ENCODE measurements at regions not wholly inside any gene's neighbourhood (a gene's known extent, or its start where the extent isn't known, plus 50 kb on each side); places are given as distances from the start of the nearest gene placed in this dataset.

DNA sequence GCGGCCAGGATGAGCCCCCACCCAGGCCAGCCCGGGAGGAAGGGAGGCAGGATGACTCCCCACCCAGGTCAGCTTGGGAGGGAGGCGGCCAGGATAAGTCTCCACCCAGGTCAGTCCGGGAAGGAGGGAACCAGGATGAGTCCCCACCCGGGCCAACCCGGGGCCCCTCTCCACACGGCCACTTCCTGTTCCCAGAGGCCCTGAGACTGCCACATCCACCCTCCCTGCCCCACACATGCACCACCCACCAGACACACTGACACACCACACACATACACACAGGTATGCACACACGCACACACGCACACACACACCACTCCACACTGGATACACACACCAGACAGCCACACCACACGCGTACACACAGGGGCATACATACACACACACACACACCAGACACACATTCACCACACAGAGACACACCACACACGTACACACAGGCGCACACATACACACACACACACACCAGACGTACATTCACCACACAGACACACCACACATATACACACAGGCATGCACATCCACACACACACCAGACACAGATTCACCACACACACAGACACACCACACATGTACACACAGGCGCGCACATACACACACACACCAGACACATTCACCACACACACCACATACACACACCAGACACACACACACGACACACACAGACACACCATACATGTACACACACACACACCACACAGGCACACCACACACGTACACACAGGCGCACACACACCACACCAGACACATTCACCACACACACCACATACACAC is 84.9 kb upstream of the PRR5 start:
- ATAC-seq (replicated peaks; ENCODE audit: extremely low read depth, poor library complexity, severe bottlenecking) (no peak), DNase-seq (ENCODE audit: low spot score in 2 of 2) (no peak)
- Mint-ChIP-seq H3K27ac (ENCODE audit: low read depth) (no peak overlapping the region), H3K4me3 (no peak overlapping the region), H3K4me1 (peaks cover 6% of the 10 kb centered on the region), H3K27me3 (no peaks in the 10 kb centered on the region), H3K36me3 (ENCODE audit: insufficient read depth) (peaks cover 3% of the 10 kb centered on the region), H3K9me3 (no peaks in the 10 kb centered on the region)

DNA sequence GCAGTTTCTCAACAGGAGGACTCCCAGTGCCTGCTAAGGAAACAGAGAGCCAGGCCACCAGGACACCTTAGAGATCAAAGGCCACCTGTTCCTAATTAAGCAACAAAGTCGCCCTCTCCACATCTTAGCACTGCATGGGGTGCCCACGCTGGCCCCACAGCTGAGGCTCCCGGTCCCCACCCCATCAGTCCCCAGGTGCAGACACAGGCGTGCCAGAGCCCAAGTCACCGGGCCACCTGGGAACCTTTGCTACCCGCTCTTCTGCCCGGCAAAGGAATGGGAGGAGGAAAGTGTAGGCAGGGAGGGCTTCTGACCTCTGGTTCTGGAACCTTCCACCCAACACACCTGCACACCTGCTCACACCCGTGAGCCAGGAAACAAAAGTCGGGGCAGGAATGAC is 85.5 kb upstream of the PRR5 start:
- H3K27me3 Mint-ChIP-seq = no peaks in the 10 kb centered on the region
- no peak overlapping the region for H3K27ac Mint-ChIP-seq (ENCODE audit: low read depth)
- no peaks in the 10 kb centered on the region for H3K9me3 Mint-ChIP-seq
- H3K36me3 Mint-ChIP-seq (ENCODE audit: insufficient read depth) = peaks cover 3% of the 10 kb centered on the region
- no peak overlapping the region for H3K4me3 Mint-ChIP-seq
- no peak for DNase-seq (ENCODE audit: low spot score in 2 of 2)
- H3K4me1 Mint-ChIP-seq = peaks cover 6% of the 10 kb centered on the region
- no peak for ATAC-seq (replicated peaks; ENCODE audit: extremely low read depth, poor library complexity, severe bottlenecking)

DNA sequence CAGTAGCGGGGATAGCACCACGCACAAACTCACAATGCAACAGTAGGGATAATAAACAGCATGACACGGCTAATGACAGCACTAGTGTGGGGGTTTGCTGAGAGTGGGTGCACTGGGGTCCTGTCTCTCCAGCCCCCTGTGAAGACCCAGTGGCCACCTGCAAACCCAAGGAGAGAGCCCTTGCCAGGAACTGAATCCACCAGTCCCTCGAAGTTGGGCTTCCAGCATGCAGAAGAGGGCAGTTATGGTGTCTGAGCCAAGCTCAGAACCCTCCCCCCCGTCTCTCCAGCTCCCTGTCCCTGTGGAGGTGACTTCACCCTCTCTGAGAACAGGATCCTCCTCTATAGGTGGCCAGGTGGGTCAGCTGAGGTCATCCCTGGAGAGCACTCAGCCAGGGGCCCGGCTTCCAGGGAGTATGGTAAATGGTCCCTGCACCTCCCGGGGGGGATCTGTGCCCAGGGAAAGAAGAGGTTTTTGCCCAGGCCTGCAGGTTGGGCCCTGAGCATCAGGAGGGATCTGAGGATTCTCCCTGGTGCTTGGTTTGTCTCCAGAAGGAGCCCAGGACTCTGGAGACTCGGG is 86.3 kb upstream of the PRR5 start:
- H3K4me3 Mint-ChIP-seq = no peak overlapping the region
- peaks cover 5% of the 10 kb centered on the region for H3K4me1 Mint-ChIP-seq
- no peak for ATAC-seq (replicated peaks; ENCODE audit: extremely low read depth, poor library complexity, severe bottlenecking)
- peaks cover 3% of the 10 kb centered on the region for H3K36me3 Mint-ChIP-seq (ENCODE audit: insufficient read depth)
- H3K9me3 Mint-ChIP-seq = no peaks in the 10 kb centered on the region
- no peaks in the 10 kb centered on the region for H3K27me3 Mint-ChIP-seq
- no peak for DNase-seq (ENCODE audit: low spot score in 2 of 2)
- H3K27ac Mint-ChIP-seq (ENCODE audit: low read depth) = no peak overlapping the region

- Mint-ChIP-seq H3K27me3 (no peaks in the 10 kb centered on the region), H3K9me3 (no peaks in the 10 kb centered on the region), H3K27ac (ENCODE audit: low read depth) (no peak overlapping the region), H3K36me3 (ENCODE audit: insufficient read depth) (peaks cover 3% of the 10 kb centered on the region), H3K4me3 (no peak overlapping the region), H3K4me1 (no peaks in the 10 kb centered on the region)
- ATAC-seq (replicated peaks; ENCODE audit: extremely low read depth, poor library complexity, severe bottlenecking) = no peak
- no peak for DNase-seq (ENCODE audit: low spot score in 2 of 2)
Observed at GRCh38 chr22:44615146-44615545, 86.9 kb upstream of the PRR5 start.

GRCh38 chr22:44613196-44613595 is 88.8 kb upstream of the PRR5 start:
- no peak overlapping the region for H3K27ac Mint-ChIP-seq (ENCODE audit: low read depth)
- no peak overlapping the region for H3K4me3 Mint-ChIP-seq
- peaks cover 3% of the 10 kb centered on the region for H3K36me3 Mint-ChIP-seq (ENCODE audit: insufficient read depth)
- no peaks in the 10 kb centered on the region for H3K4me1 Mint-ChIP-seq
- DNase-seq (ENCODE audit: low spot score in 2 of 2) = no peak
- H3K27me3 Mint-ChIP-seq = no peaks in the 10 kb centered on the region
- no peak for ATAC-seq (replicated peaks; ENCODE audit: extremely low read depth, poor library complexity, severe bottlenecking)
- no peaks in the 10 kb centered on the region for H3K9me3 Mint-ChIP-seq

- peaks cover 4% of the 10 kb centered on the region for H3K27me3 Mint-ChIP-seq
- no peak overlapping the region for H3K4me3 Mint-ChIP-seq
- H3K4me1 Mint-ChIP-seq = no peaks in the 10 kb centered on the region
- H3K36me3 Mint-ChIP-seq (ENCODE audit: insufficient read depth) = peaks cover 3% of the 10 kb centered on the region
- DNase-seq (ENCODE audit: low spot score in 2 of 2) (no peak), ATAC-seq (replicated peaks; ENCODE audit: extremely low read depth, poor library complexity, severe bottlenecking) (no peak)
- no peak overlapping the region for H3K27ac Mint-ChIP-seq (ENCODE audit: low read depth)
- no peaks in the 10 kb centered on the region for H3K9me3 Mint-ChIP-seq
Observed at GRCh38 chr22:44611880-44612496, 90.0 kb upstream of the PRR5 start.

GRCh38 chr22:44610071-44610470 is 91.9 kb upstream of the PRR5 start:
- Mint-ChIP-seq H3K27me3 (peaks cover 20% of the 10 kb centered on the region), H3K9me3 (no peaks in the 10 kb centered on the region), H3K27ac (ENCODE audit: low read depth) (no peak overlapping the region), H3K4me1 (no peaks in the 10 kb centered on the region), H3K4me3 (no peak overlapping the region), H3K36me3 (ENCODE audit: insufficient read depth) (no peaks in the 10 kb centered on the region)
- DNase-seq (ENCODE audit: low spot score in 2 of 2) (no peak), ATAC-seq (replicated peaks; ENCODE audit: extremely low read depth, poor library complexity, severe bottlenecking) (no peak)

DNA sequence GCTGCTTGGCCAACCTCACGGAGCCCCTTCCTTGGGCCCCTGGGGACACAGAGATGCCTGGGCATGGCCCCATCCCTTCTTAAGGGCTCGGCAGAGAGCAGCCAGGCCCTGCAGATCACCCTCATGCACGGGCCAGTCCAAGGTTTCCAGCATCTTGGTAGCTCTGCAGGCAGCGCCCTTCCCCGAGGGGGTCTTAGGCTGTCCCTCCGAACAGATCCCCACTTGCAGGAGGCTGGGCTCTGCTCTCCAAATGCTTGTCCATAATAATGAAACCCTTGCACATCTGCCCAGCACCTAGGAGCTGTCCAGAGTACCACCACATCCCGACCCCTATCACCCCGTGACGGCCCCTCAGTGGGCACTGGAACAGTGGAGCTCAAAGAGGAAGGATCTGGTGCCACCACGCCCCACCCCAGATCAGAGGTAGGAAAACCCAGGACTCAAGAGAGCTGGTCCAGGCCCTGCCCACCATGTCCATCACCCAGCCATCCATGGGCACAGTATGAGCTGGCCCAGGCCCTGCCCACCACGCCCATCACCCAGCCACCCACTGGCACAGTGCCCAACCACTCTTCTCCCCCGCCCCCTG is 92.5 kb upstream of the PRR5 start:
- H3K27ac Mint-ChIP-seq (ENCODE audit: low read depth) = no peak overlapping the region
- H3K9me3 Mint-ChIP-seq = no peaks in the 10 kb centered on the region
- H3K36me3 Mint-ChIP-seq (ENCODE audit: insufficient read depth) = peaks cover 2% of the 10 kb centered on the region
- H3K27me3 Mint-ChIP-seq = peaks cover 20% of the 10 kb centered on the region
- ATAC-seq (replicated peaks; ENCODE audit: extremely low read depth, poor library complexity, severe bottlenecking) (no peak), DNase-seq (ENCODE audit: low spot score in 2 of 2) (no peak)
- H3K4me3 Mint-ChIP-seq = no peak overlapping the region
- H3K4me1 Mint-ChIP-seq = no peaks in the 10 kb centered on the region

GRCh38 chr22:44608597-44609399 is 93.2 kb upstream of the PRR5 start:
- Mint-ChIP-seq H3K27ac (ENCODE audit: low read depth) (no peak overlapping the region), H3K9me3 (no peaks in the 10 kb centered on the region), H3K4me3 (no peak overlapping the region), H3K36me3 (ENCODE audit: insufficient read depth) (peaks cover 2% of the 10 kb centered on the region), H3K27me3 (peaks cover 20% of the 10 kb centered on the region), H3K4me1 (no peaks in the 10 kb centered on the region)
- ATAC-seq (replicated peaks; ENCODE audit: extremely low read depth, poor library complexity, severe bottlenecking) (no peak), DNase-seq (ENCODE audit: low spot score in 2 of 2) (no peak)

DNA sequence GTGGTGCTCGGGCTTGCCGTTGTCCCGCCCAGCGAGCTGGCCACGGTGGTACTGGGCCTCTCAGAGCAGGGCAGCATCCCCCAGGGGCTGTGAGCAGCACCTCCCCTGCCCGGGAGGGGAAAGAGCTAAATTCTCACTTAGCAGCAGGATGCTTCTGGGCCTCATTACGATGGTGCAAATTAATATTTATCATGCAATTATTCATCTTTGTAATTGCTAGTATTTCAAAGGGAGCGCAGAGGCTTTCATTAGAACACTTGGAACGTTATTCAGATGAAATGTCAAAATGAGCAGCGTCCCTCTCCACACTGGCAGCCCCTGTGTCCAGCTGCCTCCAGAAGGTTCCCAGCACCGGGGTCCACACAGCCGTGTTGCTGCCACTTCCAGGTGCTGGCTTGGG is 95.9 kb upstream of the PRR5 start:
- H3K4me3 Mint-ChIP-seq = no peak overlapping the region
- no peak for ATAC-seq (replicated peaks; ENCODE audit: extremely low read depth, poor library complexity, severe bottlenecking)
- H3K9me3 Mint-ChIP-seq = no peaks in the 10 kb centered on the region
- H3K27ac Mint-ChIP-seq (ENCODE audit: low read depth) = no peak overlapping the region
- H3K36me3 Mint-ChIP-seq (ENCODE audit: insufficient read depth) = peaks cover 2% of the 10 kb centered on the region
- no peak for DNase-seq (ENCODE audit: low spot score in 2 of 2)
- peaks cover 20% of the 10 kb centered on the region for H3K27me3 Mint-ChIP-seq
- no peaks in the 10 kb centered on the region for H3K4me1 Mint-ChIP-seq

DNA sequence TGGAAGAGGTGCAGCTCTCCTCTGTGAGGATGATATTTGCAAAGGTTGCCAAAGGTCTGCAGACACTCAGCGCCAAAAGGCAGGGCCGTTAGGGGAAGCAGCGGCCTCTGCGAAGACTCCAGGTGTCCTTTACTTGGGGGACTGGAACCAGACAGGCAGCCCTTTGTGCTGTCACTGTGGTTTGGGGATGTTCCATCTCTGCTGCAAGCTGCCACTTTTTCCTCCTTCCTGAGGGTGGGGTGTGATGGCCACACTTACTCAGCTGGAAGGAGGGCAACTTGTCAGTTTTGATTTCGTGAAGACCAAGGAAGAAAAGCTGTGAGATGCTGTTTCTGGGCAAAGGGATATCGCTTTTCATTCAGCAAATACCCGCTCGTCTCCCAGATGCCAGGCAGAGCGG is 96.5 kb upstream of the PRR5 start:
- H3K4me3 Mint-ChIP-seq = no peak overlapping the region
- no peaks in the 10 kb centered on the region for H3K9me3 Mint-ChIP-seq
- DNase-seq (ENCODE audit: low spot score in 2 of 2) (no peak), ATAC-seq (replicated peaks; ENCODE audit: extremely low read depth, poor library complexity, severe bottlenecking) (no peak)
- peaks cover 20% of the 10 kb centered on the region for H3K27me3 Mint-ChIP-seq
- no peaks in the 10 kb centered on the region for H3K4me1 Mint-ChIP-seq
- H3K27ac Mint-ChIP-seq (ENCODE audit: low read depth) = no peak overlapping the region
- peaks cover 2% of the 10 kb centered on the region for H3K36me3 Mint-ChIP-seq (ENCODE audit: insufficient read depth)

- peaks cover 20% of the 10 kb centered on the region for H3K27me3 Mint-ChIP-seq
- no peak for DNase-seq (ENCODE audit: low spot score in 2 of 2)
- no peaks in the 10 kb centered on the region for H3K4me1 Mint-ChIP-seq
- H3K27ac Mint-ChIP-seq (ENCODE audit: low read depth) = no peak overlapping the region
- ATAC-seq (replicated peaks; ENCODE audit: extremely low read depth, poor library complexity, severe bottlenecking) = no peak
- H3K36me3 Mint-ChIP-seq (ENCODE audit: insufficient read depth) = peaks cover 2% of the 10 kb centered on the region
- H3K4me3 Mint-ChIP-seq = no peak overlapping the region
- H3K9me3 Mint-ChIP-seq = no peaks in the 10 kb centered on the region
Observed at GRCh38 chr22:44604991-44605390, 97.0 kb upstream of the PRR5 start.
